ENCODE measurements at regions not wholly inside any gene's neighbourhood (a gene's known extent, or its start where the extent isn't known, plus 50 kb on each side); places are given as distances from the start of the nearest gene placed in this dataset.
"Not testable (repeated sequence)": the region's sequence is repeated elsewhere in the genome, so short reads cannot be mapped to it uniquely, and the experiment has no call there.

GRCh38 chr21:17679002-17679600 lies 66.4 kb upstream of the BTG3 start:
- peak in 1 of 2 experiments; percentile 65 for DNase-seq

- DNase-seq = not testable (repeated sequence)
Observed at GRCh38 chr21:17676930-17677329, 64.2 kb upstream of the BTG3 start.

GRCh38 chr21:17674106-17674505 lies 61.4 kb upstream of the BTG3 start:
- no peak for DNase-seq

- no peak for DNase-seq
Observed at GRCh38 chr21:17673261-17674020, 60.7 kb upstream of the BTG3 start.

- no peak for DNase-seq
Observed at GRCh38 chr21:17671733-17672132, 59.0 kb upstream of the BTG3 start.

GRCh38 chr21:17668479-17669140 lies 55.9 kb upstream of the BTG3 start:
- DNase-seq = no peak

- DNase-seq = no peak
Observed at GRCh38 chr21:17667256-17667655, 54.6 kb upstream of the BTG3 start.
